Liver (tissue), 8 donors: ENCODE measurements at regions not wholly inside any gene's neighbourhood (a gene's known extent, or its start where the extent isn't known, plus 50 kb on each side); places are given as distances from the start of the nearest gene placed in this dataset.

ENCODE experiments used
- DNase-seq: peaks from one replicate; pipeline ENCODE4 v3.0.0-alpha.2; 2017; ENCODE audit warnings: low spot score
- H3K27ac ChIP-seq, 2 donors: one replicate each; pipeline ENCODE4 v1.7.0; 2013; ENCODE audit warnings: inconsistent platforms in 2 of 2, low read length in 2 of 2, control low read depth in 1 of 2, low read depth in 1 of 2, mild to moderate bottlenecking in 1 of 2
- H3K27me3 ChIP-seq, 4 donors: one replicate each; pipeline versions ENCODE4 v1.6.1 to v1.7.0; 2013; ENCODE audit warnings: low read length in 3 of 4, inconsistent platforms in 1 of 4, mild to moderate bottlenecking in 1 of 4, moderate library complexity in 1 of 4; ENCODE audit not compliant: control insufficient read depth in 4 of 4, insufficient read depth in 4 of 4
- H3K36me3 ChIP-seq, 4 donors: one replicate each; pipeline versions ENCODE4 v1.6.1 to v1.7.0; 2013; ENCODE audit warnings: low read length in 3 of 4, mild to moderate bottlenecking in 3 of 4, low read depth in 1 of 4, moderate library complexity in 1 of 4; ENCODE audit not compliant: control insufficient read depth in 4 of 4, insufficient read depth in 3 of 4
- H3K4me1 ChIP-seq, 4 donors: one replicate each; pipeline versions ENCODE4 v1.6.1 to v1.7.0; 2013; ENCODE audit warnings: low read length in 3 of 4, mild to moderate bottlenecking in 3 of 4, moderate library complexity in 1 of 4; ENCODE audit not compliant: control insufficient read depth in 4 of 4, insufficient read depth in 4 of 4
- H3K4me3 ChIP-seq, 3 donors: one replicate each; pipeline versions ENCODE4 v1.6.1 to v1.7.0; 2013; ENCODE audit warnings: low read length in 3 of 3, control low read depth in 1 of 3, low read depth in 1 of 3, mild to moderate bottlenecking in 1 of 3
- H3K9ac ChIP-seq, 2 donors: one replicate each; pipeline ENCODE4 v1.7.0; 2013; ENCODE audit warnings: low read length in 2 of 2, mild to moderate bottlenecking in 2 of 2, moderate library complexity in 2 of 2, control low read depth in 1 of 2, low read depth in 1 of 2
- H3K9me3 ChIP-seq, 4 donors: one replicate each; pipeline versions ENCODE4 v1.6.1 to v1.7.0; 2013; ENCODE audit warnings: low read length in 3 of 4; ENCODE audit not compliant: control insufficient read depth in 4 of 4
- ATF3 ChIP-seq: IDR thresholded peaks from 2 replicates; pipeline ENCODE4 v1.6.1; 2016; ENCODE audit warnings: antibody characterized with exemption
- EGR1 ChIP-seq, 2 donors: IDR thresholded peaks; 2 replicates each; pipeline ENCODE4 v1.6.1; 2016 to 2018; ENCODE audit warnings: antibody characterized with exemption in 2 of 2, low read depth in 2 of 2
- FOXA1 ChIP-seq: IDR thresholded peaks from 2 replicates; pipeline ENCODE4 v1.6.1; 2016; ENCODE audit warnings: antibody characterized with exemption
- FOXA2 ChIP-seq: IDR thresholded peaks from 2 replicates; pipeline ENCODE4 v1.6.1; 2016; ENCODE audit warnings: antibody characterized with exemption
- GABPA ChIP-seq, 2 donors: IDR thresholded peaks in 1 of 2; conservative IDR thresholded peaks in 1 of 2; 2 replicates each; pipeline ENCODE4 v1.6.1; 2016; ENCODE audit warnings: antibody characterized with exemption in 2 of 2, mild to moderate bottlenecking in 1 of 2, moderate library complexity in 1 of 2
- HNF4A ChIP-seq, 2 donors: conservative IDR thresholded peaks; 2 replicates each; pipeline ENCODE4 v1.6.1; 2016; ENCODE audit warnings: antibody characterized with exemption in 2 of 2, mild to moderate bottlenecking in 2 of 2
- HNF4G ChIP-seq: IDR thresholded peaks from 2 replicates; pipeline ENCODE4 v1.6.1; 2016; ENCODE audit warnings: antibody characterized with exemption
- JUND ChIP-seq, 2 donors: IDR thresholded peaks; 2 replicates each; pipeline ENCODE4 v1.6.1; 2016; ENCODE audit warnings: antibody characterized with exemption in 2 of 2
- MAX ChIP-seq: IDR thresholded peaks from 2 replicates; pipeline ENCODE4 v1.6.1; 2016; ENCODE audit warnings: antibody characterized with exemption
- NR2F2 ChIP-seq: IDR thresholded peaks from 2 replicates; pipeline ENCODE4 v1.6.1; 2016; ENCODE audit warnings: antibody characterized with exemption
- RAD21 ChIP-seq, 2 donors: IDR thresholded peaks; 2 replicates each; pipeline ENCODE4 v1.6.1; 2016; ENCODE audit warnings: antibody characterized with exemption in 2 of 2, mild to moderate bottlenecking in 2 of 2
- REST ChIP-seq: IDR thresholded peaks from 2 replicates; pipeline ENCODE4 v1.6.1; 2016; ENCODE audit warnings: antibody characterized with exemption, mild to moderate bottlenecking
- RXRA ChIP-seq, 2 donors: IDR thresholded peaks; 2 replicates each; pipeline ENCODE4 v1.6.1; 2017 to 2018; ENCODE audit warnings: antibody characterized with exemption in 2 of 2, mild to moderate bottlenecking in 1 of 2
- SP1 ChIP-seq: IDR thresholded peaks from 2 replicates; pipeline ENCODE4 v1.6.1; 2018; ENCODE audit warnings: antibody characterized with exemption, mild to moderate bottlenecking
- TAF1 ChIP-seq: conservative IDR thresholded peaks from 2 replicates; pipeline ENCODE4 v1.6.1; 2016; ENCODE audit warnings: antibody characterized with exemption, mild to moderate bottlenecking
- YY1 ChIP-seq: IDR thresholded peaks from 2 replicates; pipeline ENCODE4 v1.6.1; 2016; ENCODE audit warnings: antibody characterized with exemption, mild to moderate bottlenecking
- WGBS: extraction: QIAGEN DNeasy Blood & Tissue Kit; methylation state at CpG from one replicate; pipeline ENCODE4 v1.1.7; 2013; 5-methylcytosine and 5-hydroxymethylcytosine counted together
- TF ChIP-seq, protein P1 (sequence below): fragments of 150-350 bp; IDR thresholded peaks from 2 replicates; pipeline ENCODE4 v1.5.1; 2017; ENCODE audit warnings: improper control_type of control experiment, low read depth, low read length; ENCODE audit not compliant: missing input control
- donor health status: healthy.
- donor health status: healthy.
- donor health status: healthy.
- donor health status: healthy.
- donor health status: healthy.

- no peaks in the 10 kb centered on the region for H3K4me1 ChIP-seq
- no peaks in the 10 kb centered on the region for H3K9me3 ChIP-seq
- H3K9ac ChIP-seq: no peak overlapping the region
- TF ChIP-seq ATF3 (no peak), FOXA1 (no peak), GABPA (IDR thresholded peaks at IDR 0.05 in 1 of 2, conservative IDR thresholded peaks at IDR 0.05 in 1 of 2) (no peak), HNF4A (conservative IDR thresholded peaks at IDR 0.05) (no peak), MAX (no peak), RAD21 (IDR thresholded peaks at IDR 0.05) (no peak), FOXA2 (no peak), REST (no peak), NR2F2 (no peak), RXRA (IDR thresholded peaks at IDR 0.05) (no peak), SP1 (no peak), YY1 (no peak), EGR1 (IDR thresholded peaks at IDR 0.05; ENCODE audit: low read depth in 2 of 2) (no peak), HNF4G (no peak), TAF1 (no peak)
- TF ChIP-seq, protein P1, sequence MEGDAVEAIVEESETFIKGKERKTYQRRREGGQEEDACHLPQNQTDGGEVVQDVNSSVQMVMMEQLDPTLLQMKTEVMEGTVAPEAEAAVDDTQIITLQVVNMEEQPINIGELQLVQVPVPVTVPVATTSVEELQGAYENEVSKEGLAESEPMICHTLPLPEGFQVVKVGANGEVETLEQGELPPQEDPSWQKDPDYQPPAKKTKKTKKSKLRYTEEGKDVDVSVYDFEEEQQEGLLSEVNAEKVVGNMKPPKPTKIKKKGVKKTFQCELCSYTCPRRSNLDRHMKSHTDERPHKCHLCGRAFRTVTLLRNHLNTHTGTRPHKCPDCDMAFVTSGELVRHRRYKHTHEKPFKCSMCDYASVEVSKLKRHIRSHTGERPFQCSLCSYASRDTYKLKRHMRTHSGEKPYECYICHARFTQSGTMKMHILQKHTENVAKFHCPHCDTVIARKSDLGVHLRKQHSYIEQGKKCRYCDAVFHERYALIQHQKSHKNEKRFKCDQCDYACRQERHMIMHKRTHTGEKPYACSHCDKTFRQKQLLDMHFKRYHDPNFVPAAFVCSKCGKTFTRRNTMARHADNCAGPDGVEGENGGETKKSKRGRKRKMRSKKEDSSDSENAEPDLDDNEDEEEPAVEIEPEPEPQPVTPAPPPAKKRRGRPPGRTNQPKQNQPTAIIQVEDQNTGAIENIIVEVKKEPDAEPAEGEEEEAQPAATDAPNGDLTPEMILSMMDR: no peak
- no peak for DNase-seq
- 78% methylated on average over 5 of the region's 5 CpGs for WGBS
- H3K27ac ChIP-seq: no peak overlapping the region
- no peak overlapping the region for H3K4me3 ChIP-seq
- peaks cover 0 to 2% (median 0%) of the 10 kb centered on the region in 4 donors for H3K27me3 ChIP-seq
- H3K36me3 ChIP-seq: no peaks in the 10 kb centered on the region
Measured at GRCh38 chr4:125039550-125039949, 275.2 kb upstream of the FAT4 start.

DNA sequence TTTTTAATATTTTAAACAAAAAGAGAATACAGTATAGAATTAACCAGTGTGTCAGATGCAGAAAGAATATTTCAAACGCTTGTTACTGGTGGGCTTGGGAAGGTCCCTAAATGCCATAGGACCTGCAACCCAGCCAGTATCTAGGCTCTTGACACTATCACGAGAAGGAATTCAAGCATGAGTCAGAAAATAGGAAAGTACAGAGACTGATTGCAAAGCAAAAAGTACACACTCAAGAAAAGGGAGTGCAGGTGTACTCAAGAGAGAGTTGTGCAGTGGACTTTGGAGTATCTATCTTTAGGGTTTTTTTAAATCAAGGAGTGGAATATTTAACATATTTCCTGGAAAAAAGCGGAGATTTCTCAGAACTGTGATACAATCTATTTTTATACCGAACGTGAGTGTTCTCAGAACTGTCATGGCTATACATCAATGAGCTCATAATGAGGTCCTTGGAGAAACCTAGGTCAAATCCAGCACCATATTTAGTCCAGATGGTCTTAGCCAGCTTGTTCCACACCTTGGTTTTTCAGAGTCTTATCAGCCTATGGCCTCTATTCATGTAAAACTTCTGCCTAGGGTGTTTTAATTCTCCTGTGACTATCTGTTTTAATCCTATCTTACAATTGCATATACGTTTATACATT lies 291.8 kb upstream of the FAT4 start:
- no peaks in the 10 kb centered on the region for H3K36me3 ChIP-seq
- TF ChIP-seq TAF1 (no peak), FOXA2 (no peak), ATF3 (no peak), MAX (no peak), YY1 (no peak), FOXA1 (no peak), REST (no peak), NR2F2 (no peak), EGR1 (IDR thresholded peaks at IDR 0.05; ENCODE audit: low read depth in 2 of 2) (no peak), RAD21 (IDR thresholded peaks at IDR 0.05) (no peak), JUND (IDR thresholded peaks at IDR 0.05) (no peak)
- TF ChIP-seq, protein P1: no peak
- H3K27ac ChIP-seq: no peak overlapping the region
- peaks cover 0 to 3% (median 0%) of the 10 kb centered on the region in 4 donors for H3K27me3 ChIP-seq
- no peak overlapping the region for H3K4me3 ChIP-seq
- no peaks in the 10 kb centered on the region for H3K4me1 ChIP-seq
- DNase-seq: no peak
- H3K9me3 ChIP-seq: no peaks in the 10 kb centered on the region
- 81% methylated on average over 6 of the region's 6 CpGs for WGBS
- no peak overlapping the region for H3K9ac ChIP-seq
